ENCODE measurements at regions not wholly inside any gene's neighbourhood (a gene's known extent, or its start where the extent isn't known, plus 50 kb on each side); places are given as distances from the start of the nearest gene placed in this dataset.
"Not testable (repeated sequence)": the region's sequence is repeated elsewhere in the genome, so short reads cannot be mapped to it uniquely, and the experiment has no call there.

DNA sequence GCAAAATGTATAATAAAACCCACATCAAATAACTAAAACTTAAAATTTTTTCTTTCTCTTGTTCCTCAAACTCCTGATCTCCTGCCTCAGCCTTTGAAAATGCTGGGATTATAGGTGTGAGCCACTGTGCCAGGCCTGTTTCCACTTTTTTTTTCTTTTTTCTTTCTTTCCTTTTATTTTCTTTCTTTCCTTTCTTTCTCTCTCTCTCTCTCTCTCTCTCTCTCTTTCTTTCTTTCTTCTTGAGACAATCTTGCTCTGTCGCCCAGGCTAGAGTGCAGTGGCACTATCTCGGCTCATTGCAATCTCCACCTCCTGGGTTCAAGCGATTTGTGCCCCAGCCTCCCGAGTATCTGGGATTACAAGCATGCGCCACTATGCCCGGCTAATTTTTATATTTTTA, 164.6 kb downstream of the OR2B2 start:
- Histone ChIP-seq H3K4me1 (ENCODE audit: control insufficient read depth in 1 of 2, low read depth in 2 of 2) (no peaks in the 10 kb centered on the region), H3K4me3 (no peak overlapping the region), H3K9me3 (no peaks in the 10 kb centered on the region), H3K27ac (no peak overlapping the region), H3K27me3 (replicated peaks; ENCODE audit: insufficient read depth) (no peaks in the 10 kb centered on the region), H3K36me3 (no peaks in the 10 kb centered on the region)
- no peak for ATAC-seq (ENCODE audit: insufficient number of reproducible peaks, low FRiP score, low read depth)
- no peak for DNase-seq (ENCODE audit: low spot score)
- no peak for TF ChIP-seq CTCF (IDR thresholded peaks at IDR 0.05)

DNA sequence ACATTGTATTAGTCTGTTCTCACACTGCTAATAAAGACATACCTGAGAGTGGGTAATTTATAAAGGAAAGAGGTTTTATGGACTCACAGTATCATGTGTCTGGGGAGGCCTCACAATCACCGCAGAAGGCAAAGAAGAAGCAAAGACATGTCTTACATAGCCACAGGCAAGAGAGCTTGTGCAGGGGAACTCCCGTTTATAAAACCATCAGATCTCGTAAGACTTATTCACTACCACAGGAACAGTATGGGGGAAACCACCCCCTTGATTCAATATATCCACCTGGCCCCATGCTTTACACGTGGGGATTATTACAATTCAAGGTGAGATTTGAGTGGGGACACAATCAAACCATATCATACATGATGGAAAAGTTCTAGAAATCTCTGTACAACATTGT, 165.3 kb downstream of the OR2B2 start:
- not testable (repeated sequence) for H3K4me1 ChIP-seq (ENCODE audit: control insufficient read depth in 1 of 2, low read depth in 2 of 2); H3K4me3 ChIP-seq; H3K27ac ChIP-seq; H3K27me3 ChIP-seq (replicated peaks; ENCODE audit: insufficient read depth); H3K36me3 ChIP-seq; ATAC-seq (ENCODE audit: insufficient number of reproducible peaks, low FRiP score, low read depth); DNase-seq (ENCODE audit: low spot score); H3K9me3 ChIP-seq

DNA sequence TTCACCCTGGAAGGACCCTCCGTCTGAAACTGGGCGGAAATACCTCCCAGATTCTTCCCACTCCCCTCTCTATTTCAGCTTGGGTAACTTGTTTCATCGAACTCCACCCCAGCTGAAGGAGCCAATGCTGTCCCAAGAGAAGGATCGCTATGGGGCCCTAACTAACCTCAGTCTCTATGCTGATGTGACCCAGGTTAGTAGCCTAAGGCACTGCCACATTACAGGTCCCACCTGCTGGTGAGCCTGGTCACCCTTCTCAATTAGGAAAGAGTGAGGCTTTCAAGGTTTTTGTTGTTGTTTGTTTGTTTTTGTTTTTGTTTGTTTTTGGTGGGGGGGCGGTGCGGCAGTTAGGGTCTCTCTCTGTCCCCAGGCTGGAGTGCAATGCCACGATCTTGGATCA, 168.4 kb downstream of the OR2B2 start:
- TF ChIP-seq CTCF (IDR thresholded peaks at IDR 0.05), result no peak
- no peak for DNase-seq (ENCODE audit: low spot score)
- Histone ChIP-seq H3K27ac (no peak overlapping the region), H3K36me3 (no peaks in the 10 kb centered on the region), H3K4me3 (no peak overlapping the region), H3K4me1 (ENCODE audit: control insufficient read depth in 1 of 2, low read depth in 2 of 2) (no peaks in the 10 kb centered on the region), H3K27me3 (replicated peaks; ENCODE audit: insufficient read depth) (no peaks in the 10 kb centered on the region), H3K9me3 (no peaks in the 10 kb centered on the region)
- no peak for ATAC-seq (ENCODE audit: insufficient number of reproducible peaks, low FRiP score, low read depth)

DNA sequence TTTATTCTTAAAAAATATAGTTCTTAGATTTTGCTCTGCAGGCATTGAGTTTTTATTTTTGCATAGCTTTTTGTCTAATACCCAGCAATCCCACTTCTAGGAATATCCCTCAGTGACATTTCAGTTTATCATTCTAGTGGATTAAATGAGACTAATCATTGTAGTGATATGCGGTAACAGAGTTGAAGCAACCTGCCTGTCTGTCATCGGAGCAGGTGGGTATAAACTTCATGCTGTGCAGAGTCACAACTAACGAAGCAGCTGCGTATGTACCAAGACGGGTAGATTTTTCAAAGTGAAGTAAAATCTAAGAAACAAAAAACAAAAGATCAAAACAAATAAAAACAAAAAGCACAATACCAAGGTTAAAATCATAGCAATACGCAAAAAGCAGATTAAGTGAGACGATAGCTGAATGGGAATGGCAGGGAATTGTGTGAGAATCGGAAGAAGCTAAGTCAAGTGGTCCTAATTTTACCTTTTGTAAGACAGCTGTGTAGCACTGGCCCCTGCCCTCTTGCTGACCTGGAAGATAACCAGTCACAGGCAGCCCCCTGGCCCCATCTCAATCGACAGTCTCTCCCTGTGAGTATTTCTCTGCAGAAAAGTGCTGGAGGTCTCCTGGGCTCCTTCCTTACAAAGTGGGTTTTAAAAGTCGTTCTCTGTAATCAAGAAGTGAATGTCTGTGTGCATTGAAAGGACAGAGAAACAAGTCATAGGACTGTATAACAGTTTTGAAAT, 169.2 kb downstream of the OR2B2 start:
- TF ChIP-seq CTCF (IDR thresholded peaks at IDR 0.05), result no peak
- no peaks in the 10 kb centered on the region for H3K27me3 ChIP-seq (replicated peaks; ENCODE audit: insufficient read depth)
- no peaks in the 10 kb centered on the region for H3K36me3 ChIP-seq
- no peaks in the 10 kb centered on the region for H3K9me3 ChIP-seq
- no peaks in the 10 kb centered on the region for H3K4me1 ChIP-seq (ENCODE audit: control insufficient read depth in 1 of 2, low read depth in 2 of 2)
- no peak overlapping the region for H3K27ac ChIP-seq
- no peak overlapping the region for H3K4me3 ChIP-seq
- DNase-seq (ENCODE audit: low spot score) (no peak), ATAC-seq (ENCODE audit: insufficient number of reproducible peaks, low FRiP score, low read depth) (no peak)

GRCh38 chr6:27739902-27740301, 172.3 kb downstream of the OR2B2 start:
- H3K27me3 ChIP-seq (replicated peaks; ENCODE audit: insufficient read depth); H3K4me3 ChIP-seq; ATAC-seq (ENCODE audit: insufficient number of reproducible peaks, low FRiP score, low read depth); H3K36me3 ChIP-seq; H3K27ac ChIP-seq; H3K4me1 ChIP-seq (ENCODE audit: control insufficient read depth in 1 of 2, low read depth in 2 of 2); H3K9me3 ChIP-seq; DNase-seq (ENCODE audit: low spot score): not testable (repeated sequence)

DNA sequence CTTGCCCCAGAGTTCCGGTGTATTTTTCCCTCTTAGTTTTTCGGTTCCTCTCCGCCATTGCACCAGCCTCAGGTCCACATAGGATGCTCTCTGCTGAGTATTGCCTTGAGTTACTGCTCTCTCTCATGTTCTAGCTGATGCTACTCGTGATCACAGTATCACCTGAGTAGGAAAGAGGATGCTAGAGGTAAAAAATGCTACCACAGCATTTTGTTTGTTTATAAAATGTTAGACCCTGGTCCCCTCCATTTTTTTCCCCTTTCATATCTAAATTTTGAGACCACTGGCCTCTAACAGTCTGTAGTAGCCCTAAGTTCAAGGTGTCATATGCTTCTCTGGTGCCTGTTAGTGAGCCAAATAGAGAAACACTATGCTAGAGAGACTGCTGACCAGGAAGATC, 175.5 kb downstream of the OR2B2 start:
- Histone ChIP-seq H3K27me3 (replicated peaks; ENCODE audit: insufficient read depth) (no peaks in the 10 kb centered on the region), H3K27ac (no peak overlapping the region), H3K9me3 (no peaks in the 10 kb centered on the region), H3K36me3 (no peaks in the 10 kb centered on the region), H3K4me3 (no peak overlapping the region), H3K4me1 (ENCODE audit: control insufficient read depth in 1 of 2, low read depth in 2 of 2) (no peaks in the 10 kb centered on the region)
- ATAC-seq (ENCODE audit: insufficient number of reproducible peaks, low FRiP score, low read depth) (no peak), DNase-seq (ENCODE audit: low spot score) (no peak)
- no peak for TF ChIP-seq CTCF (IDR thresholded peaks at IDR 0.05)
